ENCODE measurements at regions not wholly inside any gene's neighbourhood (a gene's known extent, or its start where the extent isn't known, plus 50 kb on each side); places are given as distances from the start of the nearest gene placed in this dataset.
"Not testable (repeated sequence)": the region's sequence is repeated elsewhere in the genome, so short reads cannot be mapped to it uniquely, and the experiment has no call there.

DNA sequence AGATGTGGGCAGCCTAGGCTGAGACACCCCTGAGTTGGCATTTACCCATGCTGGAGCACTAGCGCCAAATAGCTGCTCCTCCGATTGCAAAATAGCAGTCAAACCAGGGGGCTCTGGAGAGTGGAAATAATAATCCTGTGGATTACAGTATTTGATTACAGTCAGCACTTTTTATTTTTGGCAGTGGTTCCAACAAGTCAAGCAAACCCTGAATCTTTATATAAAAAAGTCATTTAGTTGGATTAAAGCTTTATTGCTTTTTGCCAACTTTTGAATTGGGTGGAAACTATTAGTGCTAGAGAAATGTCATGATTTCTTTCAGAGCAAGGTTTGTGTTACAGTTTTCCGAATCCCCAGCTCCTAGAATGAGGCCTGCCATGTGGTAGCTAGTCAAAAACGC is 99.3 kb upstream of the FAM20A start:
- DNase-seq (no peak), ATAC-seq (no peak)

DNA sequence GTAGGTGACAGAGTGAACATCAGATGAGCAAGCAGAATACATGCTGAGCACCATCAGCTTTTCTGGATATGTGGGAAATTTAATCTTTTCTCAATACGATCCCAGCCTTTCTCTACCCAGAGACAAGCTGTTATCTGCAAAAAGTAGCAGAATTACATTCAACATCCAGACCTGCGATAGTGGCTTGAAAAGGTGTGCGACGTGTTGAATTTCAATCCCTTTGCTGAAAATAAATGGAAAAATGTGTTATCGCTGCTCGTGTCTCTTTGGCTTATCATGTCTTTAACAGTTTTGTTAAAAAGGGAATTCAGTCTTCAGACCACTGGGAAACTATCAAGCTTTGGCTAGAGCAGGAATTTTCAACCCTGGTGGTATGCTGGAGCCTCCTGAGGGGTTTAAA is 98.8 kb upstream of the FAM20A start:
- DNase-seq: no peak
- no peak for ATAC-seq

DNA sequence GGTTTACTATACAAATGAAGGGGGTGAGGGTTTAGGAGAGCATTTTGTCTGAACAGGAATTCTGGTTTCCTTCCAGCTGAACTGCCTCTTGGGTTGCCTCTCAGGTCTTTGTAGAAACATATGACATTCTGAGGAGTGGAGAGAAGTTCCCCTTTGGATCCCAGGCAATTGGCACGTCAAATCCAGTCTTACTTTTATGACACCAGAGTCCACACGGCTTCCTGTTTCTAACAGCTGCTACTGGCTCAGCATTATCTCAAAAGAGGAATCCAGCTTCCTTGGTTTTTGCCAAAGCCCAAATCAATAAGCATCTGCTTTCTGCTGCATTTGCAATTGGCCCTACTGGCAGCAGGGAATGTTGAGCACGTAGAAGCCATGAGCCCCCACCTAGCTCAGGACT is 97.6 kb upstream of the FAM20A start:
- ATAC-seq (no peak), DNase-seq (no peak)

DNA sequence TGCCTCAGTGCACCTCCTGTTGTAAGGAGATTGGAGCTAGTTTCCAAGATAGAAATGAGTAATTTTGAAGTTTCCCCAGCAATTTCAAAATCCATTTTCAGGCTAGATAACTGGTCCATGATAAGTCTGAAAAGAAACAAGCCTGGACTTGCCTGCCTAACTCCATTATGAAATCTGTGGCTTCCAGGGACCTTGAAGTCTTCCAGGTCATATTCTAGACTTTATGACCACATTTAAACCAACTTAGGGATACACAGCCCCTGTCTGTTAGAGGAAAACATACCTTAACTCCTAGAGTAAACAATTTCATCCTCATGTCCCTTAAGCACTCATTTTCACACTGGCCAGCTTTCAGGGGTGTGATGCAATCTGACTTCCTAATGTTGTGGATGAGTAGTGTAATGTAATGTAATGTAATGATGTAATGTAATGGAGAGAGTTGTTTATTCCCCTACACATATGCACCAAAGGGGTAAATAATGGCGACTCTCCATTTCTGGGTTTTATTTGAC is 96.7 kb upstream of the FAM20A start:
- DNase-seq (no peak), ATAC-seq (no peak)

DNA sequence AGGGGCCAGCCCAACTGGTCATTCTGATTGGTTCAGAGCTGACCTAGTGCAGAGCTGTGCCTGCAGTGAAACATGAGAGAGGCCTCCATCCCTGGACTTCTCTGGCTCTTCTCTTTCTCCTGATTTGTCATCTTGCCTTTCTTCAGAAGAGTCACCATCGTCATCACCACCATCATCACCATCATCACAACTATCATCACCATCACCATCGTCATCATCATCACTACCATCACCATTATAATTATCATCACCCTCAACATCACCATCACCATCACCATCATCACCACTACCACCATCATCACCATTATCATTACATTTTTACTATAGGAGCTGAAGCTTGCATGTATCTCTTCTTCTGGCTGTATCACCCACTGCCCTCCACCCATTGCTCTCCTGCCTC is 94.5 kb upstream of the FAM20A start:
- ATAC-seq (no peak), DNase-seq (no peak)

DNA sequence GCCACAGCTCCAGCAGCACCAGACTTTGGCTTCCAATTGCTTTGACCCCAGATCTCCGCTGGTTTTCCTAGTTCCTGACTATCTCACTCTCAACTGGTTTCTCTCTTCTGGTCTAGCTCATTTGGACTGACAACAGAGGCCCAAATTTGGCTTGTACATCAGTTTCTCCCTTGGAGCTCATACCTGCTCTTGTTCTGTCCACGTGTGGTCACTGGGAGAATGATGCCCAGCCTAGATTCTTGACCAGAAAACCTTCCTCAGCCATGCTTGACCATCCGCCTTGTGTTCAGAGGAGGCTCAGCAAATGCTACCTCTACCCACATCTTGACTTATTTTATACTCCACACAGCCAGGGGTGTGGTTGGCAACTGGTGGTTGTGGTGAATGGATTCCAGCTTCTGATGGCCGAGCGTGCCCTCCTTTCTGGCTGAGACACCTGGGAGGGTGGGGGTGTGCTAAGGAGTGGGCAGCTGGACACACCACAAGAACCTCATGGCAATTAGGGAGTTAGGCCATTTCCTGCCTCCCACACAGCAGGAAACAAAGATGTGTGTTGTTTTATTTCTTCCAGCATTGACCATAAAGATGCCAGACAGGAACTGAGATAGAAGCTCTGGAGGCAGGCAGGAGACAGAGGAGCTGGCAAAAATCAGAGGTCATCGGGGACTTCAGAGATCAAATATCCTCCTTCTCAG is 93.8 kb upstream of the FAM20A start:
- DNase-seq (no peak), ATAC-seq (no peak)

DNA sequence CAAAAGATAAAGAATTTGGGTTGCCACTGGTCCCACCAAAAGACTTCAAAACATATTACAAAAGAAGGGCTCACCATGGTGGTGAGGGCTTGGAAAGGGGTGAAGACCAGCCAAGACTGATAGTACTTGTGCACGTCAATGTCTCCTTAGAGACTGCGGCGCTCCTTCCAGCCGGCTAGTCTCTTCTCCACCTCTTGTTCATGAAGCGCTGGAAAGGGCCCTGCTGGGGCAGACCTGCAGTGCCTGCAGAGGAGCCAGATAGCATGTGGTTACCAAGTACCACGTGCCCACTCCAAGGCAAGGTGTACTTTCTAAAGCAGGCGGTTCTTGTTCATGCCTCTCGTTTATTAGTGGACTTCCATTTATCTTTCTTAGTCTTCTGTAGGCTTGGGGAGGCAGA is 92.7 kb upstream of the FAM20A start:
- no peak for ATAC-seq
- DNase-seq: no peak

DNA sequence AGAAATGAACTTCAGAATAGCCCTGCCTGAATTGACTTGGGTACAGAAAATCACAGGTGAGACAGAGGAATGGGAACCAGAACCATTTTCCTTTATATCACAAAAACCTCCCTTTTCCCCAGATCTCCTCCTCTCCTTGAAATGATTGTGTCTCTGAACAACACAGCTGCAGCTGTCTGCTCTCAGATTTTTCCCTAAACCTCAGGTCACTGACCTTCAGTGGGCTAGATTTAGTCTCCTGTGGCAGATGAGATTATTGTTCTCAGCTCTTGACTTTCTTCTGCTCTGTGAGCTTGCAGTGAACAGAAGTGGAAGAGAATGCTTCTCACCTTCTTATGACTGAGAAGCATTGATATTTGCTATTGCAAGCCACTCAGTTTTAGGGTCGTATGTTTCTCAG is 92.3 kb upstream of the FAM20A start:
- no peak for ATAC-seq
- DNase-seq: no peak

DNA sequence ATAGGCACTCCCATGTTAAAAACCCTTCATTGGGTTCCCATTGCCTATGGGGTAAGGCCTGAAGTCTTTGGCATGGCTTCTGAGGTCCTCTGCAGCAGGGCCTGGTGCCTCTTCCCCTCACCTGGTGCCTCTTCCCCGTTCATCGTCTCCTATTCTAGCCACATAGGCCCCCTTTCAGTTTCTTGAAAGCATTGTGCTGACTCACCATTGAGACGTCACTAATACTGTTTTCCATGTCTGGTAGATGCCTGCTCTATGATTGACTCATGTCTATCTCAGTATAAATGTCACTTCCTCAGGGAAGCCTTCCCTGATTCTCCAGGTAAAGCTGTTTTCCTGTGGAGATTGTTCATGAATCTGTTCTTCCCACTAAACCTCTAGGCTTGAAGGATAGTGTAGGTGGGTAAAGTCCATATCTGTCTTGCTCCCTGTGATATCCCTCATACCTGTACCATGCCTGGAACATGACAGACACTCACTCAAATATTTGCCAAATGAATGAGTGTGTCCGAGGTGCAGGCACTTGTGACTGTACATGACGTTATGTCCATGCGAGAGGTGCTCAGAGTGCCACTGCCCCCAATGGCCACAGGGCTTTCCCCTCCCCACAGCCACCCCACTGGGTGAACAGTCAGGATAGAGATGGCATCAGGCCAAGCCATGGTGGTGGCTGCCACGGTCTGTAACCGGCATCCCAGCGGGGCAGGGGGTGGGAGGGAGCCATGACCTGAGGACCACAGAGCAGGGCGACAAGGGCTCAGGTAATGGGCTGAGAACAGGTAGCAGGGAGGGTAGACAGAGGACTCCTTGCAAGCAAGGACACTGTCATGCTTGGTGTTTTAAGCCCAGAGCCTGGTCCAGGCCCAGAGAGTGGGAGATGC is 85.2 kb upstream of the FAM20A start:
- DNase-seq: no peak
- no peak for ATAC-seq

DNA sequence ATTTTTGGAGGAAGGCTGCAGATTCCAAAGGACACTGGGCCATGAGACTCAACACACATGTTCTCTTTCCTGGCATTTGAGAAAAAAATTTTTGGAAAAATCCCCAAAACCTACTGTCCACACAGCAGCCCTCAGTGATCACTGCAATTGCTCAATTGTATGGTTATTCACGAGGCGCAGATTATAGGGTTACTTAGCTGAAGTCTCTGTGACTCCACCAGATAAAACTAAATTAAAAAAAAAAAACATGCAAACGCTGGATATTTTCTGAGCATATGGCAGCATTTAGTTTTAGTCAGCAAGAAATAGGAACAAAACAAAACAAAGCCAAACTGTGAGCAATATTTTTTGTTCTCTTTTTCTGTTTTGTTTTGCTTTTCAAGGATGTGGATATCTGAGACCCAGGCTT is 83.8 kb upstream of the FAM20A start:
- ATAC-seq: no peak
- no peak for DNase-seq

DNA sequence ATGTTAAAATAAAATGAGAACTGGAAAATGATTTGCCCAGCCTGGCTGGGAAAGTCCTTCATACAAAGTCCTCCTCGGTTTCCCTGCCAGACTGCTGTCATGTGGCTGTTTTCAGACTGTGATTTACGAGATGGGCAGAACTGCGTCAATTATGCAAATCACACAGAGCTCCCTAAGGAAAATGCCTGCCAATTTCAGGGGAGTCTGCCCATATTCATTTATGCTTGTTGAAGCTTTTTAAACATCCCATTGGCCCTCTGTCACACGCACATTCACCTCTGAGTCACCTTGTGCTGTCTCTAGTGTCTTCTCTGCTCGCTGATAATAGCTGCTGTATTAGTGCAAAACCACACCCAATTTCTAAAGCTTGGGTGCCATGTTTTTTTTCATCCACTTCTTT is 81.7 kb upstream of the FAM20A start:
- DNase-seq (no peak), ATAC-seq (no peak)

DNA sequence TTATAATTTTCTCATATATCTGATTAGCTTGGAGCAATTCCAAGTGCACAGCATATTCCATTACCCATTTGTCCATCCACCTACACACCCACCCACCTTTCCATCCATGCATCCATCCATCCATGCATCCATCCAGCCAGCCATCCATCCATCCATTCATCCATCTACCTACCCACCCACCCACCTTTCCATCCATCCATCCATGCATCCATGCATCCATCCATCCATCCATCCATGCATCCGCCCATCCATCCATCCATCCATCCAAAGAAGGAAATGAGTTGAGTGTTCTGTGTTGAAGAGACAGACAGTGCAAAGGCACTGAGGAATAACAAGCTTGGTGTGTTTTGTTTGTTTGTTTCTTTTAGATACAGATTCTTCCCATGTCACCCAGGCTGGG is 78.7 kb upstream of the FAM20A start:
- ATAC-seq (no peak), DNase-seq (no peak)

DNA sequence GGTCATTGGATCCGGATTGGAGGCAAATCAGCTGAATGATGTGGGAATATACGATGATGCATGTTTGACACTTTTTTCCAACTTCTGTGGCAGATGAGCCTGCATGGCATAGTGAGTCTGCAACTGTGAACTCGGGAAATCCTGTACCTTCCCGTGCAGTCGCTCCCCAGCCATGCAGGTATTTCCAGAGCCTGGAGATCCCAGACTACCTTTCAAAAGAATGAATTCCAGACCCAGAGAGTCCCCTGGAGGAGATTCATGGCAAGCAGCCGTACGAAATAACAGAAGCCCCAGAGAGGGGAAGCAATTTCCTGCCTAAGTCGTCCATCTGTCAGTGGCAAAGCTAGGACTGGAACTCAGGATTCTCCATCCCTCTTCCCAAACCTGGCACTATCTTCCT is 75.7 kb upstream of the FAM20A start:
- no peak for ATAC-seq
- no peak for DNase-seq

DNA sequence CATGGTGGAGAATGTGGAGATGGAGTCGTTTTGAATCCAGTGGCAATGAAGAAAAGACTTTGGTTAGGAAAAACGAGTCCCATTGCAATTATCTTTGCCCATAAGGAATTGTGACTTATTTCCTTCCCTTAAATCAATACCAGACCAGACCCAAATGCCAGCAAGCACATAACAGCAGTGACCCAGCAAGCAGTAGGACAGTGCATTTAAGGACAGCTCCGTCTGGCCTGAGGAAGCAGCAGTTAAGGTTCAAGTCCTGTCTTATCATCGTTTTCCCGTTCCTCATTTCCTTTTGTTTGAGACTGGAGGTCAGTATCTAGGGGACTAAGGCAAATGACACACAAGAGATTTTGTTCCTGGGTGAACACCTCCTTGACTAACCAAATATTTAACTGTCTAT is 74.6 kb upstream of the FAM20A start:
- no peak for DNase-seq
- no peak for ATAC-seq

DNA sequence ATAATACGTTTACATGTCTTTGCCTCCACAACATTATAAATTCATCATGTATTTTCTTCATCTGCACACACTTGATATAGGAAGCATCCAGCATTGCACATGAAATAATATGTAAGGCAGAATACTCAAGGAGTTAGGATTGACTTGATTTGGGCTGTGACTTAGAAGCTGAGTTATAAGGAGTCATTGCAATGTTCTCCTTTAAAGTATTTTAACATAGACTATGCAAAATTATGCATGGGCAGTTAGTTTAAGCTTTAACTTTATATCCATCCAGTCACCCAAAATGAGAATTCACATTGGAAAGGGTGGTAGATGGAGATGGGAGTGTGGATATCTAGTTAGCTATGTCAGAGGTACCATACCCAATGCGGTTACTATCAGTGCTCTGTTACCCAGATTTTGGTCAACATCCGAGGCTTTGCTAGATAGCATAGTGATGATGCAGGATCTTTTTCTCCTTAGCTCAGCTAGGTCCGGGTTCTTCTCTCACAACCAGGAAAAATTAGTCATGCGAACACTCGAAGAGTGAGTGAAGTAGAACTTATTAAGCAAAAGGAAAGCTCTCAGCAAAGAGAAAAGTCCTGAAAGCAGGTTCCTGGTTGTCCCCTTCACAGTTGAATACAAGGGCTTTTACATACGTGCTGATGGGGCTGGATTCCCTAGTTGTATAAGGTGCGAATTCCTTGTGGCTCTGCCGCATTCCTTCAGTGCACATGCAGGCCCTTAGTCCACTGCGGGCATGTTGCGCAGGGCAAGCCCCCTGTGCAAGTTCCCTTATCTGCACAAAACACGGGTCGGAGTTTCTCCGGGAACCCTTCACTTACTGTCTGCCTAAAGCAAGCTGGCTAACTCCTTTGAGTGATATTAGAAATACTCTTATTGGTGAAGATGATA is 73.1 kb upstream of the FAM20A start:
- ATAC-seq (no peak), DNase-seq (no peak)

DNA sequence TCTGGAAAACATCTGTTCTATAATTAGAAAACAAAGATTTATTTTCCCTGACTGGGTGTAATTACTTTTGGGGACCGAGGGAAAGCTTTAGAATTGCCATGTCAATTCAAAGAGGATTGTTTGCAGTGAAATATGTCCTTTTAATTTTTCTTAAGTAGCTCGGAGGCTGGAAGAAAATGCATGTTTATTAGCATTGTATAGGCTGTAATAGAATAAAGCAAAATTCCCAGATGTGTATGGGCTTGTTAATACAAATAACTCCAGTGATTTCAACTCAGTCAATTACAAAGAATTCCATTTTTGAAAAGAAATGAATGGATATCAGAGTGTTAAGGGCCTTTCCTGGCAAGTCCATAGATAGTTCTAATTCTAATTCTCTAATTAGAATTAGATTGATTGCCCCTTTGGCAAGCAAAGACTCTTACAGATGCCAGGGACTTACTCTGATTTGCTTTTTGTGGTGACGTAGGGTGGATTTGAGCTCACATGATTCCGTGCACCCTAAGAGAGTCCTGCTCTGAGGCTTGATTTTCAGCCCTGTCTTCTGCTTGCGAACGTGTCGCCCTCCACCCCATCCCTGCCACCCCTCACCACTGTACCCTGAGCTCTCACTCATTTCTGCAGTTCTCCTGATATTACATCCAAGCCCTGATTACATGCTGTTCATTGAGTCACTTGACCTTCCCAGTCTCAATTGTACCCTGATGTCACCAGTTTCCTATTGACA is 70.0 kb upstream of the FAM20A start:
- DNase-seq (no peak), ATAC-seq (no peak)

DNA sequence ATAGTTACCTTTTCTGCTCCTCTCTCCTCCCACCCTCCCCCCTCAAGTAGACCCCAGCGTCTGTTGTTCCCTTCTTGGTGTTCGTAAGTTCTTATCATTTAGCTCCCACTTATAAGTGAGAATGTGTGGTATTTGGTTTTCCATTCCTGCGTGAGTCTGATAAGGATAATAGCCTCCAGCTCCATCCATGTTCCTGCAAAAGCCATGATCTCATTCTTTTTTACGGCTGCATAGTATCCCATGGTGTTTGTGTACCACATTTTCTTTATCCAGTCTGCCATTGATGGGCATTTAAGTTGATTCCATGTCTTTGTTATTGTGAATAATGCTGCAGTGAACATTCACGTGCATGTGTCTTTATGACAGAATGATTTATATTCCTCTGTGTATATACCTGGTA is 65.3 kb upstream of the FAM20A start:
- ATAC-seq, DNase-seq: not testable (repeated sequence)

DNA sequence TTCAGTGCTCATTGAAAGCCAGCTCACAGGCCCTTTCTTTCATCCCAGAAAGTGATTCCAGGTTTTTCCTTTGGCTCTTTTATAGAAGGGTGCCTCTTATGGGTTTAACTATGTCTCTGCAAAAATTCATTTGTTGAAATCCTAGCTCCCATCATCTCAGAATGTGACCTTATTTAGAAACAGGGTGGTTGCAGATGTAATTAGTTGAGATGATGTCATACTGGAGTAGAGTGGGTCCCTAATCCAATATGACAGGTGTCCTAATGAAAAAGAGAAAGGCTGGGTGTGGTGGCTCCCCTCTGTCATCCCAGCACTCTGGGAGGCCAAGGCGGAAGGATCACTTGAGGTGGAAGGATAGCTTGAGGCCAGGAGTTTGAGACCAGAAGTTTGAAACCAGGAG is 64.2 kb upstream of the FAM20A start:
- DNase-seq (no peak), ATAC-seq (no peak)

DNA sequence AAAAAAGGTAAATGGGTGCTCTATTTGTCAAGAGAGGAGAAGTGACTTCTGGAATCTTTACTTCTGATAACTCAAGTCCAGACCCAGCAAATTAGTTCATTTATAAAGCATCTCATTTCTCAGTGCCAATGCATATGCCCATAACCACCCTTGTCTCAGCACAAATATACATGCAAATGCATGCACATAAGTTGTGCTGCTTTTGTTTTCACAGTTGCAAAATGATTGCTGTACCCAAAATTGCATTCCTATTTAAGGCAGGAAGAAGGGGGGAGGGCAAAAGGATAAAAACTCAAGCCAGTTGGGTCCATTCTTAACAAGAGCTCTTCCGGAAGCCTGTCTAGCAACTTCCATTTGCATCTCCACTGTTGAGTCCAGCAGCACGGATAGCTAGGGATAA is 61.3 kb upstream of the FAM20A start:
- ATAC-seq: no peak
- DNase-seq: no peak

DNA sequence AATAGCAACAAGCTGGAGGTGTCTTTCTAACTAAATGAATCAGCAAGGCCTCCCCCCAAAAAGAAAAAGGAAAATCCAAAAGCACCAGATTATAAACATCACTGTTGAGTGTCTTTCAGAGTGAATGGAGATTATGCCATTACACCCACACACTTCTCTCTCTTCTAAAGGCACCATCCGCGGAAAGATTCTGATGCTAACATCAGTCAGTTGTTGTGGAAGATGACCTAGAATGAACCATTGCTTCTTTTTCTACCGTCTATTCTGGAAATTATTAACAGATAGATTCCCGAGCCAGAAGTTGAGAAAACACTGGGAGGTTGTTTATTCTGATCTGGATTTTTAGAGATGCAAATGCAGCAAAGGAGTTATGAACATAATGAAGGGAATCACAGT is 60.9 kb upstream of the FAM20A start:
- DNase-seq (no peak), ATAC-seq (no peak)

DNA sequence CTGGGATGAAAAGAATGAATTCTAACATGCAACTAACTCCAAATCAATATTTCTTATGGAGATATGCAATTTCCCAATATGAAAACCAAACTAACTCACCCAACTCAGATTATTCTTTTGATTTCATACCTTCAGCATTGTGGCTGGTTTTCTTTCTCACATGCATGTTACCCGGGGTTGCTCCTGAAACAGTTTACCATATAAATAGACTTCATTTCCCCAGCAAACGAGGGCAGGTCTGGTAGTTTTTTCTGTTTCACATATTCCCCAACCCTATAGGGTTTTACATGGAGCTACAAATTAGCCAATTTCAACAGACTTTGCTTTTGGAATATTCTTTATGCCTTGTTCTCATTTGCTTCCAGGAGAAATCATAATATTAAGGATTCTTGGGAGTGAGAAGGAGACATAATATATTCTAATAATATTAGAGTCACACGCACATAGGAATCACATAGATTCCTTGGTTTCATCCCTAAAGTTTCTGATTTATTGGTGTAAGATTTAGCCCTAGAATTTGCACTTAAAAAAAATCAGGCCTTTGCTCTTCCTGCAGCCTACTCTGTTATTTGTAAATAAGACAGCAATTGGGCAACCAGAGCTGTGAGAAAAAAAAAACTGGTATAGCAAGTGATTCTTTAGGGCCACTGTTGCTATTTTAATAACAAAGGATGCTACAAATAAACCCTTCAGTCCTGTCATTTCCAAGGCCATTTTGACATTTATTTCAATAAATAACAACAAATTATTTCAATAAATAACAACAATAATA is 60.3 kb upstream of the FAM20A start:
- no peak for DNase-seq
- no peak for ATAC-seq

Data from stimulated activated naive CD8-positive, alpha-beta T cell treated with anti-CD3 and anti-CD28 coated beads, Interleukin-15, Interleukin-2, amounts not matched to agents 100 U/mL and 50 U/mL, for 24 hours (primary cell).